ENCODE measurements at regions not wholly inside any gene's neighbourhood (a gene's known extent, or its start where the extent isn't known, plus 50 kb on each side); places are given as distances from the start of the nearest gene placed in this dataset.
A peak's percentile ranks its signal among the peaks of the same experiment; 100 is the strongest.

GRCh38 chr6:82651845-82652335 lies 288.3 kb downstream of the TPBG start:
- no peak for DNase-seq

GRCh38 chr6:82679232-82679631 lies 315.6 kb downstream of the TPBG start:
- DNase-seq = no peak

- DNase-seq = no peak
These were observed 316.6 kb downstream of the TPBG start for GRCh38 chr6:82680192-82680591.

GRCh38 chr6:82681119-82681714 lies 317.6 kb downstream of the TPBG start:
- no peak for DNase-seq

GRCh38 chr6:82686719-82687118 lies 323.1 kb downstream of the TPBG start:
- no peak for DNase-seq

- no peak for DNase-seq
These were observed 324.2 kb downstream of the TPBG start for GRCh38 chr6:82687855-82688254.

GRCh38 chr6:82690283-82690682 lies 326.7 kb downstream of the TPBG start:
- no peak for DNase-seq

GRCh38 chr6:82691997-82692396 lies 328.4 kb downstream of the TPBG start:
- no peak for DNase-seq

GRCh38 chr6:82693094-82693493 lies 329.5 kb downstream of the TPBG start:
- no peak for DNase-seq

GRCh38 chr6:82701341-82701740 lies 337.7 kb downstream of the TPBG start:
- DNase-seq = no peak

GRCh38 chr6:82702574-82702973 lies 339.0 kb downstream of the TPBG start:
- DNase-seq = no peak

GRCh38 chr6:82703230-82703629 lies 339.6 kb downstream of the TPBG start:
- no peak for DNase-seq

- DNase-seq = peak in 1 of 5 donors; percentile 4
These were observed 340.4 kb downstream of the TPBG start for GRCh38 chr6:82704045-82704444.

GRCh38 chr6:82705579-82705978 lies 342.0 kb downstream of the TPBG start:
- DNase-seq = no peak

GRCh38 chr6:82711105-82711827 lies 347.6 kb downstream of the TPBG start:
- no peak for DNase-seq

GRCh38 chr6:82711971-82712370 lies 348.4 kb downstream of the TPBG start:
- no peak for DNase-seq

GRCh38 chr6:82712389-82712788 lies 348.8 kb downstream of the TPBG start:
- no peak for DNase-seq

- no peak for DNase-seq
These were observed 349.2 kb downstream of the TPBG start for GRCh38 chr6:82712826-82713225.

GRCh38 chr6:82720992-82721391 lies 344.6 kb downstream of the UBE3D start:
- DNase-seq = no peak

GRCh38 chr6:82735790-82736189 lies 329.9 kb downstream of the UBE3D start:
- no peak for DNase-seq

GRCh38 chr6:82737965-82738364 lies 327.7 kb downstream of the UBE3D start:
- DNase-seq = no peak

GRCh38 chr6:82738773-82739172 lies 326.9 kb downstream of the UBE3D start:
- DNase-seq = no peak

- DNase-seq = no peak
These were observed 326.3 kb downstream of the UBE3D start for GRCh38 chr6:82739303-82739702.

- DNase-seq = no peak
These were observed 325.6 kb downstream of the UBE3D start for GRCh38 chr6:82740072-82740471.

All from T-helper 1 cell (primary cell).